ENCODE measurements at regions not wholly inside any gene's neighbourhood (a gene's known extent, or its start where the extent isn't known, plus 50 kb on each side); places are given as distances from the start of the nearest gene placed in this dataset.
"Not testable (repeated sequence)": the region's sequence is repeated elsewhere in the genome, so short reads cannot be mapped to it uniquely, and the experiment has no call there.

DNA sequence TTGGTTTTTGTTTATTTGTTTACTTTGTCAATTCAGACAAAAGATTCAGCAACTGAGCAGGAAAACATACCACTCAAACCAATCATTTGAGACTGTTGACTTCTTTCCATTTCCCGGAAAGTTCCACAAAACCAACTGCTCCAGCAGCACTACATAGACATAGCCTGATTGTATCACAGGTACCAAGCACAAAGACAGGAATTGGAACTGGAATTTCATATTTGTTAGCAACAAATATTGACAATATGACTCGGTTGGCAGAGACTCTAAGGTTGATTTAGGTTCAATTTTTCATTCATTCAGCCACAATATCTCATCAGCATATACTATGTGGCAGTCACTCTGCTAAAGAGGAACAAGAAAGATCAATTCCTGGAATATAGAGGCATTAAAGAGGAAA, 364.0 kb downstream of the ZIC3 start:
- Histone ChIP-seq H3K4me3 (no peak overlapping the region), H3K4me1 (no peaks in the 10 kb centered on the region), H3K27ac (no peak overlapping the region), H3K27me3 (no peaks in the 10 kb centered on the region), H3K9me3 (peaks cover 0 to 8% (median 0%) of the 10 kb centered on the region in 3 donors), H3K36me3 (no peaks in the 10 kb centered on the region)
- WGBS, 2 donors (ENCODE audit: low coverage in 1 of 2): 57% methylated on average over 2 of the region's 2 CpGs; no CpG with 5 or more reads in 1 of the 2 donors
- ATAC-seq: no peak
- no peak for TF ChIP-seq EP300 (IDR thresholded peaks at IDR 0.05)
- no peak for TF ChIP-seq POLR2A (IDR thresholded peaks at IDR 0.05)
- TF ChIP-seq, protein P1, sequence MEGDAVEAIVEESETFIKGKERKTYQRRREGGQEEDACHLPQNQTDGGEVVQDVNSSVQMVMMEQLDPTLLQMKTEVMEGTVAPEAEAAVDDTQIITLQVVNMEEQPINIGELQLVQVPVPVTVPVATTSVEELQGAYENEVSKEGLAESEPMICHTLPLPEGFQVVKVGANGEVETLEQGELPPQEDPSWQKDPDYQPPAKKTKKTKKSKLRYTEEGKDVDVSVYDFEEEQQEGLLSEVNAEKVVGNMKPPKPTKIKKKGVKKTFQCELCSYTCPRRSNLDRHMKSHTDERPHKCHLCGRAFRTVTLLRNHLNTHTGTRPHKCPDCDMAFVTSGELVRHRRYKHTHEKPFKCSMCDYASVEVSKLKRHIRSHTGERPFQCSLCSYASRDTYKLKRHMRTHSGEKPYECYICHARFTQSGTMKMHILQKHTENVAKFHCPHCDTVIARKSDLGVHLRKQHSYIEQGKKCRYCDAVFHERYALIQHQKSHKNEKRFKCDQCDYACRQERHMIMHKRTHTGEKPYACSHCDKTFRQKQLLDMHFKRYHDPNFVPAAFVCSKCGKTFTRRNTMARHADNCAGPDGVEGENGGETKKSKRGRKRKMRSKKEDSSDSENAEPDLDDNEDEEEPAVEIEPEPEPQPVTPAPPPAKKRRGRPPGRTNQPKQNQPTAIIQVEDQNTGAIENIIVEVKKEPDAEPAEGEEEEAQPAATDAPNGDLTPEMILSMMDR (IDR thresholded peaks at IDR 0.05): no peak
- no peak for TF ChIP-seq POLR2AphosphoS5 (IDR thresholded peaks at IDR 0.05)

DNA sequence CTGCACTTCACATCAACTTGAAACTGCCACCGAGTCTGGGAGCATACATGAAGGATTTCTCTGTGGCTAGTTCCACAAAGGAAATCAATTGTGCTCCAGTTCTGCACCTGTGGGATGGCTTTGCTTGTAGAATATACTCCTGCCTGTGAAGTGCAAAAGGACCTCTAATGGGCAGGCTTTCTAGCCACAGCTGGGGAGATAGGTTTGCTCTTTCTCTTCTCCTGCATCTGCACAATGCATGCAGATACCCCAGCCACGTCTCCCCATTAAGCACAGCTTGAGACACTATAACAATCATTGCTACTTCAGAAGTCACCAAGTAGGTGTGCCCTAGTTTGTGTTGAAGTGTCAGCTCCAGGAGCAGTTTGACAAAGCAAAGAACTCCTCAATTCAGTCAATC, 364.6 kb downstream of the ZIC3 start:
- H3K36me3 ChIP-seq: no peaks in the 10 kb centered on the region
- no peaks in the 10 kb centered on the region for H3K27me3 ChIP-seq
- ATAC-seq: no peak
- H3K4me1 ChIP-seq: no peaks in the 10 kb centered on the region
- peaks cover 0 to 11% (median 0%) of the 10 kb centered on the region in 3 donors for H3K9me3 ChIP-seq
- no peak overlapping the region for H3K27ac ChIP-seq
- no peak overlapping the region for H3K4me3 ChIP-seq
- TF ChIP-seq EP300 (IDR thresholded peaks at IDR 0.05) (no peak), POLR2A (IDR thresholded peaks at IDR 0.05) (no peak), POLR2AphosphoS5 (IDR thresholded peaks at IDR 0.05) (no peak)
- TF ChIP-seq, protein P1 (IDR thresholded peaks at IDR 0.05): no peak
- WGBS, 2 donors (ENCODE audit: low coverage in 1 of 2): 0% methylated on average over 1 of the region's 2 CpGs; no CpG with 5 or more reads in 1 of the 2 donors

DNA sequence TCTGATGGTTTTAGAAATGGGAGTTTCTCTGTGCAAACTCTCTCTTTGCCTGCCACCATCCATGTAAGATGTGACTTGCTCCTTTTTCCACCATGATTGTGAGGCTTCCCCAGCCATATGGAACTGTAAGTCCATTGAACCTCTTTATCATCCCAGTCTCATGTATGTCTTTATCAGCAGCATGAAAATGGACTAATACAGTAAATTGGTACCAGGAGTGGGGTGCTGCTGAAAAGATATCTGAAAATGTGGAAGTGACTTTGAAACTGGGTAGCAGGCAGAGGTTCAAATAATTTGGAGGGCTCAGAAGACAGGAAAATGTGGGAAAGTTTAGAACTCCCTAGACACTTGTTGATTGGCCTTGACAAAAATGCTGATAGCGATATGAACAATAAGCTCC, 368.3 kb downstream of the ZIC3 start:
- not testable (repeated sequence) for H3K36me3 ChIP-seq, H3K4me3 ChIP-seq, ATAC-seq, H3K27ac ChIP-seq, H3K27me3 ChIP-seq, H3K4me1 ChIP-seq
- peaks cover 0 to 11% (median 0%) of the 10 kb centered on the region in 3 donors for H3K9me3 ChIP-seq
- 100% methylated on average over 1 of the region's 1 CpG for WGBS, 2 donors (ENCODE audit: low coverage in 1 of 2)

DNA sequence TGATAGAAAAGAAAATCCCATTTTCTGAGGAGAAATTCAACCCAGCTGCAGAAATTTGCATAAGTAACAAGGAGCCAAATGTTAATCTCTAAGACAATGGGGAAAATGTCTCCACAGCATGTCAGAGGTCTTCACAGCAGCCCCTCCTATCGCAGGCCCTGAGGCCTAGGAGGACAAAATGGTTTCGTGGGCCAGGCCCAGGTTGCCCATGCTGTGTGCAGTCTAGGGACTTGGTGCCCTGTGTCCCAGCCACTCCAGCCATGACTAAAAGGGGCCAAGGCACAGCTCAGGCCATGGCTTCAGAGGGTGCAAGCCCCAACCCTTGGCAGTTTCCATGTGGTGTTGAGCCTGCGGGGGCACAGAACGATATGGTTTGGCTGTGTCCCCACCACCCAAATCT, 369.0 kb downstream of the ZIC3 start:
- not testable (repeated sequence) for H3K27ac ChIP-seq, H3K36me3 ChIP-seq, H3K27me3 ChIP-seq, ATAC-seq, H3K4me1 ChIP-seq, H3K4me3 ChIP-seq
- WGBS, 2 donors (ENCODE audit: low coverage in 1 of 2): no CpG with 5 or more reads among the region's 4 CpGs
- H3K9me3 ChIP-seq: peaks cover 0 to 11% (median 0%) of the 10 kb centered on the region in 3 donors

DNA sequence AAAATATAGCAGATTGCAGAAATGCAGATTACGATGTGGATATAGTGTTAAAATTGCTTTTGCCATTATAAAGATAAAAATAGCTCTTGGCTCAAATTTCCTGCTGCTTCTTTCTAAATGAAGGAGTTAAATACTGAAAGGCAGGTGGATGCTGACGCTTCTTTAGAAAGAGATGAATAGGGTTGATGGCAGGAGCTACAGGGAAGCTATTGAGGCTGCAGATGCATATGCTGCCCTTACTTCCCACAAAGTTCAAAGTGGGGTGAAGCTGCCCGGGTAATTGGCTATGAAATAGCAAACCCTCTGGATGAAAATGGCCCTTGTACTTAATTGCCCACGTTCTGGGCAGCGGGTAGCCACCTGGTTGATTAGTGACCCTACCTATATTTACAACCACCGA, 379.5 kb downstream of the ZIC3 start:
- no peaks in the 10 kb centered on the region for H3K9me3 ChIP-seq
- H3K36me3 ChIP-seq: no peaks in the 10 kb centered on the region
- TF ChIP-seq POLR2A (IDR thresholded peaks at IDR 0.05) (no peak), EP300 (IDR thresholded peaks at IDR 0.05) (no peak), POLR2AphosphoS5 (IDR thresholded peaks at IDR 0.05) (no peak)
- TF ChIP-seq, protein P1 (IDR thresholded peaks at IDR 0.05): no peak
- H3K27me3 ChIP-seq: no peaks in the 10 kb centered on the region
- ATAC-seq: no peak
- H3K27ac ChIP-seq: no peak overlapping the region
- 58 to 76% methylated on average over 2 to 4 of the region's 6 CpGs for WGBS, 2 donors (ENCODE audit: low coverage in 1 of 2)
- H3K4me1 ChIP-seq: no peaks in the 10 kb centered on the region
- no peak overlapping the region for H3K4me3 ChIP-seq

DNA sequence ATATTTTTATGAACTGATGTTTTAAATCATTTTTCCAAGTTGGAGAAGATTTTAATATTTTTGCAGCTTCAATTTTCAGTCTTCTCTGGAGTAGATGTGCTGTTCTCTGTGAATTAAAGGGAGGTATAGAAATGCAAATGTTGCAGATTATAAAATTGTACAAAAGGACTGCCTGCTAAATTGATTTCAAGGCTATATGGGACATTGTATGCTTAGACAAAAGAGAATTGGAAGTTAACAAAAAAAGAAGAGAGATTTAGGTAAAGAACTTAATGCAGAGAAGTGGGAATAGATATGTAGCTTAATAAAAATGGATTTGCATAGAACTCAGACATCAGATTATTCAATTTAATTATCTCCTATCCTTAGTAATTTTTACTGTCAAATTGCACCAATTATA, 403.3 kb downstream of the ZIC3 start:
- Histone ChIP-seq H3K27ac (no peak overlapping the region), H3K9me3 (no peaks in the 10 kb centered on the region), H3K36me3 (no peaks in the 10 kb centered on the region), H3K4me1 (no peaks in the 10 kb centered on the region), H3K27me3 (no peaks in the 10 kb centered on the region), H3K4me3 (no peak overlapping the region)
- no peak for TF ChIP-seq POLR2AphosphoS5 (IDR thresholded peaks at IDR 0.05)
- no peak for TF ChIP-seq EP300 (IDR thresholded peaks at IDR 0.05)
- TF ChIP-seq POLR2A (IDR thresholded peaks at IDR 0.05): no peak
- TF ChIP-seq, protein P1 (IDR thresholded peaks at IDR 0.05): no peak
- ATAC-seq: no peak
